ENCODE measurements at regions not wholly inside any gene's neighbourhood (a gene's known extent, or its start where the extent isn't known, plus 50 kb on each side); places are given as distances from the start of the nearest gene placed in this dataset.

GRCh38 chr21:24738063-24738462 is 869.2 kb downstream of the MRPL39 start:
- no peak for DNase-seq (ENCODE audit: low spot score)

DNA sequence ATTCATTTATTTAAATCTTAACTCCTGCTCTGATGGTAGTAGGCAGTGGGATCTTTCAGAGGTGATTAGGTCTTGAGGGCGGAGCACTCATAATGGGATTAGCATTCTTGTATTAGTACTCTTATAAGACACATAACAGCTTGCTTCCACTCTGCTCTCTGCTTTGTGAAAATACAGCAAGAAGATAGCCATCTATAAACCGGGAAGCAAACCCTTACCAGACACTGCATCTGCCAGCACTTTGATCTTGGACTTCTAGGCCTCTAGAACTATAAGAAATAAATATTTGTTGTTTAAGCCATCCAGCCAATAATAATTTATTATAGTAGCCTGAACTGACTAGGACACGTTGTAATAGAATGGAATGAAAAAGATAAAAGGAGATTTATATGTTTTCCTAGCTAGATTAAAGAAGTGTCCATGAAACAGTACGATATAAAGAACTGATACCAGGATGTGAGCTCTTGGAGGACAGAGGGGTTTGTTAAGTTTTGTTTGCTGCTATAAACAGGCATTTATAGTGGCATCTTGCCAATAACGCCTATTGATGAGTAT is 869.9 kb downstream of the MRPL39 start:
- no peak for DNase-seq (ENCODE audit: low spot score)

GRCh38 chr21:24730661-24731060 is 876.6 kb downstream of the MRPL39 start:
- no peak for DNase-seq (ENCODE audit: low spot score)

- no peak for DNase-seq (ENCODE audit: low spot score)
These were observed 877.7 kb downstream of the MRPL39 start for GRCh38 chr21:24729568-24729967.

DNA sequence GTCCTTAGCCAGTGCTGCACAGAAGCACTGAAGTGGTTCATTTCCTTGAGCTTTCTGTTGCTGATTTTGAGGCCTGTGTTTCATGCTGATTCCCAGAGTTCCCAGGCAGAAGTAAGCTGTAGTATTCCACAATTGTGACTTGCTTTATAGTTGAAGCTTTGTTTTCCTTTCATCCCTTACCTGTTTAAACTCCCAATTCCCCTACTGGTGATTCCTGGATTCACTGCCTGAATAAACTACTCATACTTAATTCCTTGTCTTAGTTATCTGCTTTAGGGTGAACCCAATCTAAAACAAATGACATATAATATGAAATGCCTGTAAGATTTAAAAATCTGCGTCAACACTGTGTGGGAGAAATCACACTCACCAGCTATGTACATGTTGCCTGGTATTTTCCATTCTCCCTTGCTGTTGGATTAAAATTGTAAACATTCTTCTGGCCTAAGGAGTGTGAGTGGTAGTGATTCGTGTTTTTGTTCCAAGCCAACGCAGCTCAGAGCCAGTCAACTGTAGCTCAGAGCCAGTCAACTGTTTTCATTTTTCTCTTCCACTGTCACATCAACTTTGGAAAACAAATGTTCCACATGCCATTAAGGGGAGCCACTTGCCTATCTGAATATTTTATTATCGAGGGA is 879.4 kb downstream of the MRPL39 start:
- DNase-seq (ENCODE audit: low spot score): no peak

DNA sequence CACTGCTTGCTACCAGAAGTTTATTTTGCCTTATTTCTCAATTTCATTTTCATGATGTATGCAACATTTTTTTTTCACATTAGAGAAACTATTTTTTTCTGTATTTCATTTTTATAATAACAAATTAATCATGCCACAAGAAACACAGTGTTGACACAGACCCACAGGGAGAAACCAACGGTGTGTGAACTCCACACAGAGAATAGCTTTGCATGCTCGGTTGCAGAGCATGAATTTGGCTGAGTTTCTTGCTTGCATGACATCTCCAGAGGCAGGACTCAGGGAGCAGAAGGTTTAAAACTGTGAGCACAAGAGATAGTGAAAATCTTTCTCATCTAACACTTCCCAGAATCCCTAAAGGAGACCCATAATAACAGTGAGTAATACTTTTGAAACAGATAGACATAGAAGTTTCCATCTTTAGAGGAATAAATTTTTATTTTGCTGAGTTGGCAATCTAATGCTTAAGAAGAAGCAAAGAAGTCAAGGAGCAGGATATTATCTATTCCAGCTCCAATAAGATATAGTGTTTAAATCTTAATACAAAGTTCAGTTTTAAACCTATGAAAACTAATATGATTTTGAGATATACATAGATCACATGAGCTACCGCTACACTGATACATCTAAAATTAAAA is 890.9 kb downstream of the MRPL39 start:
- no peak for DNase-seq (ENCODE audit: low spot score)

DNA sequence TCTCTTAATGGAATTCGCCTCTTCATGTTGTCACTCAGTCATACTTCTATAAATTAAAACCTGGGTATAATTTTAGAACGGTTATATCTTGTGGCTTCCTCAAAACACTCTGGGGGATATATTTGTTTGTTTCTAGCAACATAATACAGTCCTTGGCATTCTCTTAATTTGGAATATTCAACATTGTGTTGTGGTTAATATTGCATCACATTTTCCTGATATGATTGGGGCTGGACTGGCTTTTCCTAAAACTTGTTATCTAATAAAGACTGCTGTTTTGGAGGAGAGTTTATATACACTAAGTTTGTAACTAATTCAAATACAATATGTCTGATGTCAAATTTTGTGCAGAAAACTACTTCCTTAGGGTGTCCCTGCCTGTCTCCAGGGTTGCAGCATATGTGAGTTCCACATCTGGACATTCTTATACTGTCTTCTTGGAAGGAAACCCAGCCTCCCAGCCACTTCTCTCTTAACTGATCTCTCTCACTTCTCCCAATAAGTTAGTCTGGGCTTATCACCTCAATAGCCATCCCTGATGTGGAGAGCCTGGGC is 892.6 kb downstream of the MRPL39 start:
- DNase-seq (ENCODE audit: low spot score): no peak

- DNase-seq (ENCODE audit: low spot score): no peak
These were observed 902.1 kb downstream of the MRPL39 start for GRCh38 chr21:24705201-24705600.

DNA sequence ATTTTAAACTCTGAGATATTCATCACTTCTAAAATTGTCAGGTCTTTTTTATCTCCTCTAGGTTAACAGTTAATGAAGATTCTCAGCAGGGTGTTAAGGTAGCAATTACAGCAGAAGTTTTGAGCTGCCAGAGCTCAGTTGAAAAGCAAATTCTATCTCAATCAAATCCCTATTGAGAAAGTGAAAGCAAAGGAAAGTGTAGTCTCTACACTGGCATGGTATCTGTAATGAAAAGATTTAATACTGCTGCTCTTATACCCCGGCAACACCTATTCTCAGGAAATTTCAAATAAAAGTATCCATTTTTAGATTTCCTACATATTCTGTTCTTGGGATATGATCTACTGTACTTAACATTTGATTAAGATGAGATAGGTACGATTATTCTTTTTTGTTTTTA is 913.5 kb downstream of the MRPL39 start:
- DNase-seq (ENCODE audit: low spot score): no peak

DNA sequence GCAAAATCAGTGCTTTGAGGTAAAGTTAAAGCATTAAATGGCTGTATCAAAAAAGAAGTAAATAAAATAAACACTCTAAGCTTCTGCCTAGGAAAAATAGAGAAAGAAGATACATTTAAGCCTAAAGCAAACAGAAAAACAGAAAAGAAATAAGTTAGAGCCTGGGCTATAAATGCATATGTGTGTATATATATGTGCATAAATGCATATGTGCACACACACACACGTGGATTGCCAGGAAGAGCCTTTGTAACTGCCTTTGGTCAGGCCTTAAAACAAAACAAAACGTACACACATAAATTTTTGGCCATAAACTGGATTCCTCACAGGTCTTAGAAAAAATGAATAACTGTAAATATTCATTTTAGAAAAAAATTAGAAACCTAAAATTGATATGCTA is 925.8 kb downstream of the MRPL39 start:
- DNase-seq (ENCODE audit: low spot score): no peak

GRCh38 chr21:24671901-24672300 is 935.4 kb downstream of the MRPL39 start:
- no peak for DNase-seq (ENCODE audit: low spot score)

DNA sequence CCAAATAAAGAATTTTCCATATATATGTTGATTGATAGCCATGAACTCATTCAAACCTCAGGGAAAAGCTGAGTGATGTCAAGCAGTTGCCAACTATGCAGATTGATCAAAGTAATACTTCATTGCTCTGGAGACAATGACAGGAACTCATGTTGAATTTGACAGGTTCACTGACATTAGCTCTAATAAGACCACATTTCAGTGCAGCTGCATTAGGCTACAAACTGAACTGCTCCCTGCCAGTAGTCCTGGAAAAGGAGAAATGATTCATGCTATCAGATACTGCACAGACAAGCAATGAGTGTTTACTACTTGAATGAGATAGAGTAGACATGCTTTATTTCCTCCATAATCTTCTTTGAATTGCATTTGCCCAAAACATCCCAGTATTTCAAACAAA is 948.4 kb downstream of the MRPL39 start:
- DNase-seq (ENCODE audit: low spot score): no peak

DNA sequence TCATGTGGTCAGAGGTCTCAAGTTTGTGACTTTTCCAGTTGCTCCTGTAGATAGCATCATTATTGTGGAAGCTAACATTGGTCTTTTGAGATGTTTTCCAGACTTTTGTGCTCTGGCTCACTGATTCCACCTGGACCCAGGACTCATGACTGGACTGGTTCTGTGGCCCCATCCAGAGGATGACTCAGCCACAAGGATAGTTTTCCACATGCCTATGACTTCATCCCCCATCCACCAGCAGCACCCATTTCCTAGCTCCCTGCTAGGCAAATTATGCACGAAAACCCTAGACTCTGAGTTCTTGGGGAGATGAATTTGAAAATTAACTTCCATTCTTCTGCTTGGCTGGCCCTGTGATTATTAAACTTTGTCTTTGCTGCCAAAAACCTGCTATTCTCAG is 949.3 kb downstream of the MRPL39 start:
- DNase-seq (ENCODE audit: low spot score): no peak

- no peak for DNase-seq (ENCODE audit: low spot score)
These were observed 957.6 kb downstream of the MRPL39 start for GRCh38 chr21:24649691-24650090.

GRCh38 chr21:24636696-24637095 is 970.6 kb downstream of the MRPL39 start:
- DNase-seq (ENCODE audit: low spot score): no peak

DNA sequence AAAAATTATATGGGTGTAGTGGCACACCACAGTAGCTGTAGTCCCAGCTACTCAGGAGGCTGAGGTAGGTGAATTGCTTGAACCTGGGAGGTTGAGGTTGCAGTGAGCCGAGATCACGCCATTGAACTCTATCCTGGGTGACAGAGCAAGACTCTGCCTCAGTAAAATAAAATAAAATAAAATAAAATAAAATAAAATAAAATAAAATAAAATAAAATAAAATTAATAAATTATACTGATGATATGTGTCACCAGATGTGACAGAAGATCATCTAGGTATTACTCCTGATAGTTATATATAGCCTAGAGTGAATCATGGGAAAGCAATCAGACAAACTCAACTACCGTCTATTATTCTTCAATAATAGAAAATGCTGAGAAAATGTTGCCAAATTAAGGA is 972.5 kb downstream of the MRPL39 start:
- no peak for DNase-seq (ENCODE audit: low spot score)

DNA sequence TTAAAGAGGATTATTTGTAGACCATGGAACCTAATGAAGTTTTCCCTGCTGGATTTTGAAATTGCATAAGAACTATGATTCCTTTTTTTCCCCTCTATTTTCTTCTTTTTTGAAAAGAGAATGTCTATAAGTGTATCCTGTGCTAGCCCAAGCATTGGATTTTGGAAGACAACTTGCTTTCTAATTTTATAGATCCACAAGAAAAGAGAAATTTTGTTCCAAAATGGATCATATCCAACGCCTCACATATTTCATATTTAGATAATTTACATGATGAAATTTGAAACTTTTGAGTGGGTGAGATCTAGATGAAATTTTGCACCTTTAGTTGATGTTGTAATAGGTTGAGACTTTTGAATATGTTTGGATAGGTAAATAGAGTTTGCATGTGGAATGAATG is 978.7 kb downstream of the MRPL39 start:
- no peak for DNase-seq (ENCODE audit: low spot score)

- DNase-seq (ENCODE audit: low spot score): no peak
These were observed 979.2 kb downstream of the MRPL39 start for GRCh38 chr21:24628046-24628445.

- no peak for DNase-seq (ENCODE audit: low spot score)
These were observed 989.5 kb downstream of the MRPL39 start for GRCh38 chr21:24617819-24618218.

- DNase-seq (ENCODE audit: low spot score): no peak
These were observed 1013.2 kb downstream of the MRPL39 start for GRCh38 chr21:24594082-24594481.

GRCh38 chr21:24590261-24590660 is 1017.0 kb downstream of the MRPL39 start:
- no peak for DNase-seq (ENCODE audit: low spot score)

GRCh38 chr21:24583473-24583872 is 1023.8 kb downstream of the MRPL39 start:
- DNase-seq (ENCODE audit: low spot score): no peak

GRCh38 chr21:24577301-24577700 is 1030.0 kb downstream of the MRPL39 start:
- DNase-seq (ENCODE audit: low spot score): no peak
